Activated naive CD8-positive, alpha-beta T cell treated with anti-CD3 and anti-CD28 coated beads, Interleukin-2, amount 50 U/mL, for 16 hours (primary cell): ENCODE measurements at regions not wholly inside any gene's neighbourhood (a gene's known extent, or its start where the extent isn't known, plus 50 kb on each side); places are given as distances from the start of the nearest gene placed in this dataset.
"Not testable (repeated sequence)": the region's sequence is repeated elsewhere in the genome, so short reads cannot be mapped to it uniquely, and the experiment has no call there.

Source experiments
- DNase-seq: peaks from one replicate; pipeline ENCODE4 v3.0.0-alpha.2; 2020; ENCODE audit warnings: low read depth, low spot score

GRCh38 chrX:110512341-110512740, 153.7 kb downstream of the RTL9 start:
- DNase-seq = no peak

- no peak for DNase-seq
Observed at GRCh38 chrX:110514509-110514908, 155.9 kb downstream of the RTL9 start.

DNA sequence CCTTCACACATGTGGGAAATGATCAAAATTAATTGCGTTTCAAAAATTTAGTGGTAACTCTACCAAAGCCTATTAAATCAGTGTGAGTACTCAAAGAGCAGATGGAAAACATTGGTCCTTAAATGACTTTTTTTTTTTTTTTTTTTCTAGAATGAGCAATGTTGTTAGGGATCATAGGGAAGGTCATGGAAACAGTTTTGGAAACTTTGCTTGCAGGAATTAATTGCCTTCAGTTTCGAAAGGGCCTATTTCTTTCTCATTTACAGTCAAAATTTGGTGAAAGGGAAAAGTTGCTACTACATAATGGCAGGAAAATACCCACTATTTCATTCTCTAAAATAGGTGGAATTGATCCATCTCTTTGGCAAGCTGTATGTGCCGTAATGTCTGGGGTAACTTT, 160.9 kb downstream of the RTL9 start:
- no peak for DNase-seq

- DNase-seq = no peak
Observed at GRCh38 chrX:110519906-110520452, 161.3 kb downstream of the RTL9 start.

- DNase-seq = not testable (repeated sequence)
Observed at GRCh38 chrX:110520652-110521051, 162.0 kb downstream of the RTL9 start.

DNA sequence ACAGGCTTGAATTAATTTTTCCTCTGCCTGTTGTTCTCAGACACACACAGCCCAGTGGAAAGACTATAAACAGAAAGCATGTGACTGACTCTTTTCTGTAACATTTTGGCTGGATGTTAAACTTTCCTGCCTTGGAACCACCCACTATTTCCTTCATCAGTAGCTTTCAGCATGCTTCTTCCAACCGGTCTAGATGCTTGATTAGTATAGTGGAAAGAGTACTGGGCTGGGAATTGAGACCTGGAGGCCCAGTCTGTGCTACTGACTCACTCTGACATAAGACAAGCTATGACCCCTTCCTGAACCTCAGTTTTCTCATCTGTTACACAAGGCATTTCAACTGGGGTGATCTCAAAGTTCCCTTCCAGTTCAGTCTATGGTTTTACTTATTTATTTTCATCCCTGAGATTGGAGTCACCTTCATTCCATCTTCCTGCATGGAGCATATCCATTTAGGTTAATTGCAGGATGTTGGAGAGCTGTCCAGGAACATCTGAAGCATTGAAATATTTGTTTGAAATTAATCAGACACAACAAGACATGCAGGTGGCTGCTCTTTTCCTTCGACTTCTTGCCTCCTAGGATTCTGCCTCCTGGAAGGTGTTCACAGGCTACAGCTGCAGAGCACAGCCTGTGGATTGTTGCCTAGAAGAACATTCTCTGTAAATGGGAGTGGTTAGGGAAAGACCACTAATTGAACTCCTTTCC, 173.4 kb downstream of the RTL9 start:
- DNase-seq = no peak

- DNase-seq = no peak
Observed at GRCh38 chrX:110532581-110532931, 173.9 kb downstream of the RTL9 start.

- DNase-seq = no peak
Observed at GRCh38 chrX:110536816-110537215, 178.2 kb downstream of the RTL9 start.

DNA sequence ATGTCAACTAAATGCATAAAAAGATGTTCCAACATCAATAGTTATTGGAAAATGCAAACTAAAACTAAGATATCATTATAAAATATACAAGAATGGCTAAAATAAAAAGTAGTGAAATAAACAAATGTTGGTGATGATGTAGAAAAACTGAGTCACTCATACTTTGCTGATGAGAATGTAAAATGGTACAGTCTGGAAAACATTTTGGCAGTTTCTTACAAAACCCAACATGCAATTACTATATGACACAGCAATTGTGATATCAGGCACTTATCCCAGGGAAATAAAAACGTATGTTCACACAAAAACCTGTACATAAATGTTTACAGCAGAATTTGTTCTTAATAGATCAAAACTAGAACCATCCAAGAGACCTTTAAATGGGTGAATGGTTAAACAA, 182.6 kb downstream of the RTL9 start:
- no peak for DNase-seq

- DNase-seq = not testable (repeated sequence)
Observed at GRCh38 chrX:110550854-110551253, 192.2 kb downstream of the RTL9 start.

DNA sequence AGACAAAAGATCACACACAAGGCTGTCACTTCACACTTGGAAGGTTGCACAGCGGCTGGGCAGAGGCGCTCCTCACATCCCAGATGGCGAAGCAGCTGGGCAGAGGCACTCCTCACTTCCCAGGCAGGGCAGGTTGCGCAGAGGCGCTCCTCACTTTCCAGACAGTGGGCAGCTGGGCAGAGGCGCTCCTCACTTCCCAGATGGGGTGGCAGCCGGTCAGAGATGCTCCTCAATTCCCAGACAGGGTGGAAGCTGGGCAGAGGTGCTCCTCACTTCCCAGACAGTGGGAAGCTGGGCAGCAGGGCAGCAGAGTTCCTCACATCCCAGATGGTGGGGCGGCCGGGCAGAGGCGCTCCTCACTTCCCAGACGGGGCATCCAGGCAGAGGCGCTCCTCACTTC, 199.2 kb downstream of the RTL9 start:
- DNase-seq = no peak

GRCh38 chrX:110558406-110558805, 199.8 kb downstream of the RTL9 start:
- no peak for DNase-seq

- DNase-seq = no peak
Observed at GRCh38 chrX:110561034-110561433, 202.4 kb downstream of the RTL9 start.

DNA sequence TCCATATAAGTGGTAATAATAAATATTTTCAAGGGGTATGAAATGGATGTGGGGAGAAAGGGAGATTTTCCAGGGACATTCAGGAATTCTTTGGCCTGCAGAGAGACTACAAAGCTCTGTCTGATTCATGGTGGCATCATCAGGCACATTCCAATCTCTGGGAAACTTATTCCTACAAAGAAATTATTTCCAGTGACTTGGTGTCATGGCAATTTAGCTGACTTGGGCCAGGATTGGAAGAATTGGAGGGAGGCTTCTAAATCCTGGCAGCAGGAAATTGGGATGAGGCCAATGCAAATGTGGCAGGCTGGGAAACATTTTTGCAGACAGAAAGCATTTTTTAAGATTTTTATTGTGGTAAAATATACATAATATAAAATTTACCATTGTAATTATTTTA, 204.6 kb downstream of the RTL9 start:
- DNase-seq = no peak

DNA sequence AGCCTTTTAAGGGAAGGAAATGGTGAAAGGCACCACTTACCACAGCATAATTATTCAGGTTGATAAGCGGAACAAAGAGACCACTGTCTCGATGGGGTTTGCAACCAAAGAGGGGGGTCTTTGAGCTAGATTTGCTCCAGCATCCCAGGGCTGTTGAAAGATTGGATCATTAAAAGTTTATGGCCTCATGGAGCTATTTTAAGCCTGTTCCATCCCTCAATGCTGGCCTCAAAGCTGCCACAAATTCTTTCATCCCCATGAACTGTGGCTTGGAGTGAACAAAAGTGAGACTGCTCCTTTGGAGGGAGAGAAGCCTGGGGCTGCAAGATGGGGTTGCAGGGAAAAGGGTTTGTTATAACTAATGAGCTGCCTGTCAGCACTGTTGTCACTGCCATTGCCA, 209.8 kb downstream of the RTL9 start:
- DNase-seq = no peak

GRCh38 chrX:110569506-110569905, 210.9 kb downstream of the RTL9 start:
- DNase-seq = no peak

DNA sequence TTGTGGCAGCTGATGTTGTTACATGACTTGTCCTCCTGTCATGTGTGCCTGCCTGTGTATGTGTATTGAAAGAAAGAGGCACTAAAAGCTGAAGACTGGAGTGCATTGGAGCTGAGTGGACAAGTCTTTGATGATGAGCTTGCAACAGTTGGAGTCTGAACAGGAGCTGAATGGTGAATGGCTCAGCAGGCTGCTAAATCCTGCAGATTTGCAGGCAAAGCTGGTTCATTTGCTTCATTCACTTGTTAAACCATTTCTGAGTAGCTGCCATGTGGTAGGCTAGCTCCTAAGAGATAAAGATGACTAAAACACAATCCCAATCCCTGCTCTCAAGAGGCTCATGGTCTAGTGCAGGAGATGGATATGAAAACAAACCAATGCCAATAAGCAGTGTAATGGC, 217.3 kb downstream of the CHRDL1 start:
- no peak for DNase-seq

DNA sequence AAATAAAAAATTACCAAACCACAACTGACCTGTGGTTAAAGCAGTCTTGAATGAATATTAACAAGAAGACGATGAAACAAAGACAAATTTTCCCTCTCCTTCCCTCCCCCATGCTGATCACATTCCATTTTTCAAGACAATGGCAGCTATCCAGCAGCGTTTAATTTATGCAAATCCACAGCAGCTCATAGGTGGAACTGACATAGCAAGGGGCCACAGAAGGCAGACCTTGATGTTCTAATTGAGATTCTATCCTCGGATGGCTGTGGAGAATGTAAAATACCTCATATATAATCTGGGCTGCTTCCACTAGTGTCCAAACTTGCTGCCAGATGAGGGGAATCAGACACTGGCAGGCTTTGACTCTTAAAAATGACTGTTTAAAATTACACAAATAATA, 211.5 kb downstream of the CHRDL1 start:
- DNase-seq = no peak

DNA sequence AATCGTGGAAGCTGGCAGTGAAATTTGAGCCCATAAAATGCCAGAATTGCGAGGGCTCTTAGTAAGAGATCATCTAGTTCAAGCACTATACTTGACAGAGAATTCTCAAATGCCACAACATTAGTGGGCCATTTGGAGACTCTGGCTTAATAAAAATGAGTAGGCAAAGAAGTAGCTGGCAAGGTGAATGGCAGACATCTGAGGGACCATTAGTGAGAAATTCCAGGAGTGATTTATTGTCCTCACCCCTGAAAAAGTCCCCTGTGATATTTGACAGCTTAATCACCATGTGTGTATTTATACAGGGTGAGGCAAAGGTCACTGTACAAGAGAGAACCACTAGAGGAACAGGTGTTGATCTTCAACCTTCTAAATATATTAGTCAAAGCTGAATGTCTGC, 207.5 kb downstream of the CHRDL1 start:
- no peak for DNase-seq

GRCh38 chrX:110588853-110589252, 206.8 kb downstream of the CHRDL1 start:
- no peak for DNase-seq

GRCh38 chrX:110600745-110601310, 194.8 kb downstream of the CHRDL1 start:
- DNase-seq = no peak

- DNase-seq = no peak
Observed at GRCh38 chrX:110614596-110614995, 181.0 kb downstream of the CHRDL1 start.
